SK-N-SH (cell line): ENCODE measurements at regions not wholly inside any gene's neighbourhood (a gene's known extent, or its start where the extent isn't known, plus 50 kb on each side); places are given as distances from the start of the nearest gene placed in this dataset.

Experiments used
- FOSL2 ChIP-seq: IDR thresholded peaks from 2 replicates; pipeline ENCODE4 v1.4.0; 2012; ENCODE audit warnings: low read depth, mild to moderate bottlenecking, moderate library complexity, borderline replicate concordance
- FOXJ3 ChIP-seq: sonication (generic); formaldehyde crosslinking; IDR thresholded peaks from 2 replicates; pipeline ENCODE4 v1.5.1; 2020; ENCODE audit warnings: mild to moderate bottlenecking, missing genetic modification reagents
- MEF2A ChIP-seq: IDR thresholded peaks from 2 replicates; pipeline ENCODE4 v1.4.0; 2012; ENCODE audit warnings: low read depth, borderline replicate concordance
- NRF1 ChIP-seq: IDR thresholded peaks from 2 replicates; pipeline ENCODE4 v1.6.1; 2012; ENCODE audit warnings: low read depth, mild to moderate bottlenecking, low read length
- POLR2AphosphoS5 ChIP-seq: IDR thresholded peaks from 2 replicates; pipeline ENCODE4 v1.6.1; 2012; ENCODE audit warnings: low read depth, low read length
- RAD21 ChIP-seq: IDR thresholded peaks from 2 replicates; pipeline ENCODE4 v1.6.1; 2012; ENCODE audit warnings: mild to moderate bottlenecking, low read length
- RCOR1 ChIP-seq: fragments of 150-350 bp; IDR thresholded peaks from 2 replicates; pipeline ENCODE4 v1.6.1; 2017; ENCODE audit warnings: antibody characterized with exemption, low read length
- REST ChIP-seq: IDR thresholded peaks from 2 replicates; pipeline ENCODE4 v1.6.1; 2012; ENCODE audit warnings: mild to moderate bottlenecking, low read depth, low read length, moderate library complexity
- RXRA ChIP-seq: IDR thresholded peaks from 2 replicates; pipeline ENCODE4 v1.4.0; 2012; ENCODE audit warnings: low read depth, mild to moderate bottlenecking, borderline replicate concordance
- SMC3 ChIP-seq: IDR thresholded peaks from 2 replicates; pipeline ENCODE4 v1.6.1; 2012; ENCODE audit warnings: low read depth, low read length, improper control_type of control experiment
- TF ChIP-seq, protein P1 (sequence below): fragments of 200-600 bp; sonication (generic); IDR thresholded peaks from 2 replicates; pipeline ENCODE4 v1.6.1; 2017; ENCODE audit warnings: antibody characterized with exemption, mild to moderate bottlenecking, moderate library complexity
- TF ChIP-seq, protein P2 (sequence below): IDR thresholded peaks from 2 replicates; pipeline ENCODE4; 2012

DNA sequence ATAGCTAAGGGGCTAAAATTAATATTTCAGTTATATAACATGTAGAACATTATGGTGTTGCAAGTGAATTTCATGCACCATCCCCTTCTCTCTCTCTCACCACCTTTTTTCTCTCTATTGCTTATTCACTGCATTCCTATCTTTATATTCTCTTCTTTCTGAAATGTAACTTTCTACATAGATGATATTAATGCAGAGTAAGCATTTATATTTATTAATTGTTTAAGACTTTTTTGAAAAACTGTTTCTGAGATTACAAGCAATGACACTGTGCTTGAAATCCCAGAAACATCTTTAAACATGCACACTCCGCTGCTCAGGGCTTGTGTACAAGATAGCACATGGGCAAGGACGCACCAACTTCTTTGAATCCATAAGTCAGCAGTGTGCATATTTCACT lies 567.7 kb upstream of the SGCD start:
- no peak for TF ChIP-seq RAD21
- no peak for TF ChIP-seq FOXJ3
- TF ChIP-seq MEF2A: no peak
- TF ChIP-seq, protein P1, sequence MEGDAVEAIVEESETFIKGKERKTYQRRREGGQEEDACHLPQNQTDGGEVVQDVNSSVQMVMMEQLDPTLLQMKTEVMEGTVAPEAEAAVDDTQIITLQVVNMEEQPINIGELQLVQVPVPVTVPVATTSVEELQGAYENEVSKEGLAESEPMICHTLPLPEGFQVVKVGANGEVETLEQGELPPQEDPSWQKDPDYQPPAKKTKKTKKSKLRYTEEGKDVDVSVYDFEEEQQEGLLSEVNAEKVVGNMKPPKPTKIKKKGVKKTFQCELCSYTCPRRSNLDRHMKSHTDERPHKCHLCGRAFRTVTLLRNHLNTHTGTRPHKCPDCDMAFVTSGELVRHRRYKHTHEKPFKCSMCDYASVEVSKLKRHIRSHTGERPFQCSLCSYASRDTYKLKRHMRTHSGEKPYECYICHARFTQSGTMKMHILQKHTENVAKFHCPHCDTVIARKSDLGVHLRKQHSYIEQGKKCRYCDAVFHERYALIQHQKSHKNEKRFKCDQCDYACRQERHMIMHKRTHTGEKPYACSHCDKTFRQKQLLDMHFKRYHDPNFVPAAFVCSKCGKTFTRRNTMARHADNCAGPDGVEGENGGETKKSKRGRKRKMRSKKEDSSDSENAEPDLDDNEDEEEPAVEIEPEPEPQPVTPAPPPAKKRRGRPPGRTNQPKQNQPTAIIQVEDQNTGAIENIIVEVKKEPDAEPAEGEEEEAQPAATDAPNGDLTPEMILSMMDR: no peak
- no peak for TF ChIP-seq RXRA
- no peak for TF ChIP-seq FOSL2
- no peak for TF ChIP-seq RCOR1
- no peak for TF ChIP-seq SMC3
- TF ChIP-seq, protein P2, sequence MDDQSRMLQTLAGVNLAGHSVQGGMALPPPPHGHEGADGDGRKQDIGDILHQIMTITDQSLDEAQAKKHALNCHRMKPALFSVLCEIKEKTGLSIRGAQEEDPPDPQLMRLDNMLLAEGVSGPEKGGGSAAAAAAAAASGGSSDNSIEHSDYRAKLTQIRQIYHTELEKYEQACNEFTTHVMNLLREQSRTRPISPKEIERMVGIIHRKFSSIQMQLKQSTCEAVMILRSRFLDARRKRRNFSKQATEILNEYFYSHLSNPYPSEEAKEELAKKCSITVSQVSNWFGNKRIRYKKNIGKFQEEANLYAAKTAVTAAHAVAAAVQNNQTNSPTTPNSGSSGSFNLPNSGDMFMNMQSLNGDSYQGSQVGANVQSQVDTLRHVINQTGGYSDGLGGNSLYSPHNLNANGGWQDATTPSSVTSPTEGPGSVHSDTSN: no peak
- TF ChIP-seq POLR2AphosphoS5: no peak
- no peak for TF ChIP-seq REST
- TF ChIP-seq NRF1: no peak
